ENCODE measurements at regions not wholly inside any gene's neighbourhood (a gene's known extent, or its start where the extent isn't known, plus 50 kb on each side); places are given as distances from the start of the nearest gene placed in this dataset.

DNA sequence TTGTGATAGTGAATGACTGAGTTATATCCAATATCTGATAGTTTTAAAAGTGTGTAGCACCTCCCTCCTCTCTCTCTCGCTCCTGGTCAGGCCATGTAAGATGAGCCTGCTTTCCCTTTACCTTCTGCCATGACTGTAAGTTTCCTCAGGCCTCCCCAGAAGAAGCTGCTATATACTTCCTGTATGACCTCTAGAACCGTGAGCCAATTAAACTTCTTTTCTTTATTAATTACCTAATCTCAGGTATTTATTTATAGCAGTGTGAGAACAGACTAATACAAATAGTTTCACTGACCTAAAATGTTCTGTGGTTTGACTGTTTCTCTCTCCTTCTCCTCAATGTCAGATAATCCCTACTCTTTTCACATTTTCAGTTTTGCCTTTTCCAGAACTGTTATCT, 321.3 kb upstream of the MBL2 start:
- 67% methylated on average over 2 of the region's 2 CpGs for WGBS (ENCODE audit: insufficient coverage, low coverage, low lambda C conversion rate, missing lambda C conversion rate)
- Histone ChIP-seq H3K4me1 (no peaks in the 10 kb centered on the region), H3K27me3 (no peaks in the 10 kb centered on the region), H3K27ac (no peak overlapping the region), H3K4me3 (no peak overlapping the region), H3K36me3 (no peaks in the 10 kb centered on the region), H3K9me3 (no peaks in the 10 kb centered on the region)
- TF ChIP-seq POLR2A (IDR thresholded peaks at IDR 0.05), result no peak
- TF ChIP-seq, protein P1, sequence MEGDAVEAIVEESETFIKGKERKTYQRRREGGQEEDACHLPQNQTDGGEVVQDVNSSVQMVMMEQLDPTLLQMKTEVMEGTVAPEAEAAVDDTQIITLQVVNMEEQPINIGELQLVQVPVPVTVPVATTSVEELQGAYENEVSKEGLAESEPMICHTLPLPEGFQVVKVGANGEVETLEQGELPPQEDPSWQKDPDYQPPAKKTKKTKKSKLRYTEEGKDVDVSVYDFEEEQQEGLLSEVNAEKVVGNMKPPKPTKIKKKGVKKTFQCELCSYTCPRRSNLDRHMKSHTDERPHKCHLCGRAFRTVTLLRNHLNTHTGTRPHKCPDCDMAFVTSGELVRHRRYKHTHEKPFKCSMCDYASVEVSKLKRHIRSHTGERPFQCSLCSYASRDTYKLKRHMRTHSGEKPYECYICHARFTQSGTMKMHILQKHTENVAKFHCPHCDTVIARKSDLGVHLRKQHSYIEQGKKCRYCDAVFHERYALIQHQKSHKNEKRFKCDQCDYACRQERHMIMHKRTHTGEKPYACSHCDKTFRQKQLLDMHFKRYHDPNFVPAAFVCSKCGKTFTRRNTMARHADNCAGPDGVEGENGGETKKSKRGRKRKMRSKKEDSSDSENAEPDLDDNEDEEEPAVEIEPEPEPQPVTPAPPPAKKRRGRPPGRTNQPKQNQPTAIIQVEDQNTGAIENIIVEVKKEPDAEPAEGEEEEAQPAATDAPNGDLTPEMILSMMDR (IDR thresholded peaks at IDR 0.05), result no peak
- ATAC-seq, result no peak
- no peak for DNase-seq
- intact Hi-C loops (cut with DNase I), result no loop called here

DNA sequence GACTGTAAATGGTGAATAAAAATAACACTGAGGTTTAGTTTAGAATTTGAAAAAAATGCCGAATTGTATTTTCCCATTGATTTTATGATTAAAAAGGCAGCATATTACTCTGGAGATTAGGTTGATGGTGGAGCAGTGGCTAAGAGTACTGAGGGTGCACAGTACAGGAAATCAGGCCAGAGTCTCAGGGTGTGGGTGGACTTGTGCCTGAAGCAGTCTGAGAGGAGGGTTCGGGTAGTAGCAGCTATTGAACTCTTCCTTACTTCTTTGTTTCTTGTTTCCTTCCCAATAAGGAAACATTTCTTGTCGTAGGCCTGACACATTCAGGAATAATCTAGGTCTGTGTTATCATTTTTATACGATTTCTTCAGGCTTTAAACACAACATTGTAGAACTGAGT, 319.0 kb upstream of the MBL2 start:
- no peaks in the 10 kb centered on the region for H3K4me1 ChIP-seq
- H3K9me3 ChIP-seq, result no peaks in the 10 kb centered on the region
- intact Hi-C loops (cut with DNase I), result no loop called here
- 56% methylated on average over 4 of the region's 4 CpGs for WGBS (ENCODE audit: insufficient coverage, low coverage, low lambda C conversion rate, missing lambda C conversion rate)
- no peaks in the 10 kb centered on the region for H3K36me3 ChIP-seq
- no peaks in the 10 kb centered on the region for H3K27me3 ChIP-seq
- DNase-seq (no peak), ATAC-seq (no peak)
- TF ChIP-seq, protein P1 (IDR thresholded peaks at IDR 0.05), result no peak
- no peak for TF ChIP-seq POLR2A (IDR thresholded peaks at IDR 0.05)
- H3K27ac ChIP-seq, result no peak overlapping the region
- H3K4me3 ChIP-seq, result no peak overlapping the region

DNA sequence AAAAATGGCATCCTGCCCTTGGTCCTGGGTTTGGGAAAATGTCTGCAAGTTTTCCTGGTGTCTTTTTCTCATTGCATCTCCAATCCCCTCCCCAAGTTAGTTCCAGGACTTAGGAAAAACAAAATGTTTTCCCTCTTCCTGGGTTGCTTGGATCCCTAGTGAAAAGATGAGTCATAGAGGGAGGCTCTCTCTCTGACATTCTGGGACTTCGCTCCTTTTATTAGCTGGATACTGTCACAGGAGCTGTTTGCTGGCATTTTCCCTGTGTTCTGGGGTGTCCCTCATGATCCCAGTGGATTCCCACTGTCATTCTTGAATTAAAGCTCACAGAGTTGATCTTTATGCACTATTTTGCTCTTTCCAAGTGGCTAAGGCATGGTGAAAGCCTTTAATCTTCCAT, 316.4 kb upstream of the MBL2 start:
- no peak for DNase-seq
- Histone ChIP-seq H3K9me3 (no peaks in the 10 kb centered on the region), H3K27ac (no peak overlapping the region), H3K36me3 (no peaks in the 10 kb centered on the region), H3K4me1 (no peaks in the 10 kb centered on the region), H3K4me3 (no peak overlapping the region), H3K27me3 (no peaks in the 10 kb centered on the region)
- ATAC-seq, result no peak
- intact Hi-C loops (cut with DNase I), result no loop called here
- TF ChIP-seq, protein P1 (IDR thresholded peaks at IDR 0.05), result no peak
- TF ChIP-seq POLR2A (IDR thresholded peaks at IDR 0.05), result no peak
- 50% methylated on average over 1 of the region's 1 CpG for WGBS (ENCODE audit: insufficient coverage, low coverage, low lambda C conversion rate, missing lambda C conversion rate)

DNA sequence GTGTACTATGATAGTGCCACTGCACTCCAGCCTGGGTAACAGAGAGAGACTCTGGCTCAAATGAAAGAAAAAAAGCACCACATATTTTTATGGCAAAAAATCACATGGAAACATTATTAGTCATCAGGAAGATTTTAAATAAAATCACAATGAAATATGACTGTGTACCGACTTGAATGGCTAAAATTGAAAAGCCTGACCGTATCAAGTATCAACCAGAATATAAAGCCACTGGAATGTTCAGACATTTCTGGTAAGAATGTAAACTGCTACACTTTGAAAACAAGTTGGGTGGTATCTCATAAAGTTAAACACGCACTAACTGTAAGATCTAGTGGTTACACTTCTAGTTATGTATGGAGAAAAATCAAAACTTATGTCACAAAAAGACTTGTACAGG, 306.7 kb upstream of the MBL2 start:
- Histone ChIP-seq H3K27me3 (no peaks in the 10 kb centered on the region), H3K9me3 (no peaks in the 10 kb centered on the region), H3K36me3 (no peaks in the 10 kb centered on the region), H3K27ac (no peak overlapping the region), H3K4me1 (no peaks in the 10 kb centered on the region), H3K4me3 (no peak overlapping the region)
- no peak for ATAC-seq
- intact Hi-C loops (cut with DNase I), result no loop called here
- WGBS (ENCODE audit: insufficient coverage, low coverage, low lambda C conversion rate, missing lambda C conversion rate), result 78% methylated on average over 3 of the region's 3 CpGs
- no peak for DNase-seq
- no peak for TF ChIP-seq POLR2A (IDR thresholded peaks at IDR 0.05)
- TF ChIP-seq, protein P1 (IDR thresholded peaks at IDR 0.05), result no peak

DNA sequence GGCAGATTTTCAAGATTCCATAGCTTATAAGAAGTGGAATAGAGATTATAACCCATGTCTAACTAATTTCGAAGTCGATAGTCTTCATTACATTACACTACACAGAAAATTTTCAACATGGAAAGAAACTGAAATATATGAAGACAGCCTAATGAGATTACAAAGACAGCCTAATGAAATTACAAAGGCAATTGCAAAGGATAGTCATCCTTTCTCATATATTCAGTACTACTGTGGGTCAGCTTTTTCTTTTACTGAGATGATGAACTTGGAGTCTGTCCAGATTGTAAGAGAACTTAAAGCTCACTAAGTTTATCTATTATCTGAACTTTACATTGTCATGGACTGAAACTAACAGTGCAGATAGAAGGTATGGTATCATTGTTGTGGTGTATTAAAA, 304.4 kb upstream of the MBL2 start:
- DNase-seq (no peak), ATAC-seq (no peak)
- intact Hi-C loops (cut with DNase I), result no loop called here
- Histone ChIP-seq H3K4me1 (no peaks in the 10 kb centered on the region), H3K4me3 (no peak overlapping the region), H3K27ac (no peak overlapping the region), H3K9me3 (no peaks in the 10 kb centered on the region), H3K27me3 (no peaks in the 10 kb centered on the region), H3K36me3 (no peaks in the 10 kb centered on the region)
- WGBS (ENCODE audit: insufficient coverage, low coverage, low lambda C conversion rate, missing lambda C conversion rate), result 75% methylated on average over 2 of the region's 2 CpGs
- TF ChIP-seq, protein P1 (IDR thresholded peaks at IDR 0.05), result no peak
- TF ChIP-seq POLR2A (IDR thresholded peaks at IDR 0.05), result no peak
